ENCODE measurements at regions not wholly inside any gene's neighbourhood (a gene's known extent, or its start where the extent isn't known, plus 50 kb on each side); places are given as distances from the start of the nearest gene placed in this dataset.

GRCh38 chr12:116381744-116382685, 104.5 kb upstream of the MED13L start:
- DNase-seq (ENCODE audit: low read depth) = peak; percentile 94

- DNase-seq (ENCODE audit: low read depth) = peak; percentile 95
Observed at GRCh38 chr12:116382686-116383530, 105.4 kb upstream of the MED13L start.

- no peak for DNase-seq (ENCODE audit: low read depth)
Observed at GRCh38 chr12:116384175-116384574, 106.7 kb upstream of the MED13L start.

- peak; percentile 45 for DNase-seq (ENCODE audit: low read depth)
Observed at GRCh38 chr12:116384691-116385485, 107.4 kb upstream of the MED13L start.

- no peak for DNase-seq (ENCODE audit: low read depth)
Observed at GRCh38 chr12:116385486-116386217, 108.2 kb upstream of the MED13L start.

- DNase-seq (ENCODE audit: low read depth) = no peak
Observed at GRCh38 chr12:116389326-116389725, 111.8 kb upstream of the MED13L start.

GRCh38 chr12:116389990-116390389, 112.5 kb upstream of the MED13L start:
- peak; percentile 98 for DNase-seq (ENCODE audit: low read depth)

GRCh38 chr12:116390401-116391335, 113.2 kb upstream of the MED13L start:
- DNase-seq (ENCODE audit: low read depth) = peak; percentile 62

- no peak for DNase-seq (ENCODE audit: low read depth)
Observed at GRCh38 chr12:116391501-116391900, 114.0 kb upstream of the MED13L start.

GRCh38 chr12:116392061-116392460, 114.6 kb upstream of the MED13L start:
- peak; percentile 68 for DNase-seq (ENCODE audit: low read depth)

- no peak for DNase-seq (ENCODE audit: low read depth)
Observed at GRCh38 chr12:116393255-116393654, 115.8 kb upstream of the MED13L start.

GRCh38 chr12:116393859-116394650, 116.6 kb upstream of the MED13L start:
- DNase-seq (ENCODE audit: low read depth) = no peak

GRCh38 chr12:116395396-116395795, 117.9 kb upstream of the MED13L start:
- no peak for DNase-seq (ENCODE audit: low read depth)

GRCh38 chr12:116397148-116397547, 119.7 kb upstream of the MED13L start:
- DNase-seq (ENCODE audit: low read depth) = peak; percentile 63

GRCh38 chr12:116398193-116398592, 120.7 kb upstream of the MED13L start:
- DNase-seq (ENCODE audit: low read depth) = no peak

- DNase-seq (ENCODE audit: low read depth) = no peak
Observed at GRCh38 chr12:116399055-116399454, 121.6 kb upstream of the MED13L start.

GRCh38 chr12:116400636-116401372, 123.3 kb upstream of the MED13L start:
- DNase-seq (ENCODE audit: low read depth) = no peak

- DNase-seq (ENCODE audit: low read depth) = no peak
Observed at GRCh38 chr12:116401565-116401964, 124.1 kb upstream of the MED13L start.
